IPS DF 6.9 (cell line): ENCODE measurements at regions not wholly inside any gene's neighbourhood (a gene's known extent, or its start where the extent isn't known, plus 50 kb on each side); places are given as distances from the start of the nearest gene placed in this dataset.
A peak's percentile ranks its signal among the peaks of the same experiment; 100 is the strongest.
"Not testable (repeated sequence)": the region's sequence is repeated elsewhere in the genome, so short reads cannot be mapped to it uniquely, and the experiment has no call there.

Experiments
- DNase-seq: peaks from one replicate; pipeline ENCODE4 v3.0.0-alpha.2; 2013; ENCODE audit warnings: low read depth, low spot score
- H3K27ac ChIP-seq: one replicate; pipeline ENCODE4 v1.5.1; 2013; ENCODE audit warnings: low read length, control low read depth
- H3K27me3 ChIP-seq: 2 replicates; pipeline ENCODE4 v1.6.1; 2013; ENCODE audit warnings: mild to moderate bottlenecking, low read length; ENCODE audit not compliant: control insufficient read depth, insufficient read depth
- H3K36me3 ChIP-seq: 2 replicates; pipeline ENCODE4 v1.6.1; 2013; ENCODE audit warnings: low read length; ENCODE audit not compliant: control insufficient read depth, insufficient read depth
- H3K4me1 ChIP-seq: 2 replicates; pipeline ENCODE4 v1.6.1; 2013; ENCODE audit warnings: low read length; ENCODE audit not compliant: control insufficient read depth, insufficient read depth
- H3K4me3 ChIP-seq: 2 replicates; pipeline ENCODE4 v1.5.1; 2013; ENCODE audit warnings: mild to moderate bottlenecking, low read length
- H3K9me3 ChIP-seq: 2 replicates; pipeline ENCODE4 v1.6.1; 2013; ENCODE audit warnings: low read length, inconsistent platforms; ENCODE audit not compliant: control insufficient read depth, insufficient read depth
- WGBS: extraction: QIAGEN DNeasy Blood & Tissue Kit; methylation state at CpG from one replicate; pipeline ENCODE4 v1.1.7; 2013; ENCODE audit warnings: mixed read lengths, missing lambda C conversion rate; ENCODE audit not compliant: insufficient read length, insufficient coverage; 5-methylcytosine and 5-hydroxymethylcytosine counted together

GRCh38 chr5:1997640-1998347, 115.1 kb upstream of the IRX4 start:
- no peak for DNase-seq
- Histone ChIP-seq H3K4me1 (no peaks in the 10 kb centered on the region), H3K4me3 (no peak overlapping the region), H3K27ac (no peak overlapping the region), H3K9me3 (no peaks in the 10 kb centered on the region), H3K36me3 (no peaks in the 10 kb centered on the region), H3K27me3 (no peaks in the 10 kb centered on the region)
- no CpG with 5 or more reads among the region's 6 CpGs for WGBS

- Histone ChIP-seq H3K4me3 (no peak overlapping the region), H3K36me3 (no peaks in the 10 kb centered on the region), H3K4me1 (no peaks in the 10 kb centered on the region), H3K9me3 (no peaks in the 10 kb centered on the region), H3K27ac (no peak overlapping the region), H3K27me3 (no peaks in the 10 kb centered on the region)
- WGBS = no CpG with 5 or more reads among the region's 5 CpGs
- no peak for DNase-seq
Observed at GRCh38 chr5:1995491-1995890, 112.8 kb upstream of the IRX4 start.

GRCh38 chr5:1987471-1987870, 104.7 kb upstream of the IRX4 start:
- Histone ChIP-seq H3K9me3 (no peaks in the 10 kb centered on the region), H3K36me3 (no peaks in the 10 kb centered on the region), H3K27me3 (no peaks in the 10 kb centered on the region; the same call in 1 of the 2 replicates), H3K27ac (no peak overlapping the region), H3K4me3 (no peak overlapping the region), H3K4me1 (no peaks in the 10 kb centered on the region)
- WGBS = no CpG with 5 or more reads among the region's 5 CpGs
- no peak for DNase-seq

GRCh38 chr5:1985781-1986180, 103.1 kb upstream of the IRX4 start:
- Histone ChIP-seq H3K27ac (no peak overlapping the region), H3K4me1 (no peaks in the 10 kb centered on the region), H3K27me3 (no peaks in the 10 kb centered on the region; the same call in 1 of the 2 replicates), H3K36me3 (no peaks in the 10 kb centered on the region), H3K4me3 (no peak overlapping the region), H3K9me3 (no peaks in the 10 kb centered on the region)
- no peak for DNase-seq
- WGBS = no CpG with 5 or more reads among the region's 9 CpGs

GRCh38 chr5:1983919-1984695, 101.4 kb upstream of the IRX4 start:
- Histone ChIP-seq H3K4me3 (no peak overlapping the region), H3K36me3 (no peaks in the 10 kb centered on the region), H3K9me3 (no peaks in the 10 kb centered on the region), H3K27me3 (no peaks in the 10 kb centered on the region; the same call in 1 of the 2 replicates), H3K27ac (no peak overlapping the region), H3K4me1 (no peaks in the 10 kb centered on the region)
- DNase-seq = peak; percentile 29
- no CpG with 5 or more reads among the region's 11 CpGs for WGBS

- H3K4me3 ChIP-seq = no peak overlapping the region
- no peaks in the 10 kb centered on the region for H3K4me1 ChIP-seq
- DNase-seq = no peak
- H3K27ac ChIP-seq = no peak overlapping the region
- no peaks in the 10 kb centered on the region for H3K36me3 ChIP-seq
- H3K9me3 ChIP-seq = no peaks in the 10 kb centered on the region
- no peaks in the 10 kb centered on the region; the same call in 1 of the 2 replicates for H3K27me3 ChIP-seq
- WGBS = no CpG with 5 or more reads among the region's 18 CpGs
Observed at GRCh38 chr5:1983401-1983800, 100.7 kb upstream of the IRX4 start.

GRCh38 chr5:1982561-1982960, 99.8 kb upstream of the IRX4 start:
- DNase-seq, H3K4me3 ChIP-seq, H3K4me1 ChIP-seq, H3K27ac ChIP-seq, H3K27me3 ChIP-seq, H3K36me3 ChIP-seq, H3K9me3 ChIP-seq: not testable (repeated sequence)
- no CpG with 5 or more reads among the region's 8 CpGs for whole genome bisulfite sequencing

- WGBS = no CpG with 5 or more reads among the region's 12 CpGs
- no peaks in the 10 kb centered on the region for H3K27me3 ChIP-seq
- no peak overlapping the region for H3K27ac ChIP-seq
- H3K9me3 ChIP-seq = no peaks in the 10 kb centered on the region
- no peak overlapping the region for H3K4me3 ChIP-seq
- no peaks in the 10 kb centered on the region for H3K36me3 ChIP-seq
- 0 out of 2 replicates have a peak, but pooled peaks cover 2% of the 10 kb centered on the region for H3K4me1 ChIP-seq
- no peak for DNase-seq
Observed at GRCh38 chr5:1975898-1976765, 93.4 kb upstream of the IRX4 start.

GRCh38 chr5:1975406-1975715, 92.6 kb upstream of the IRX4 start:
- Histone ChIP-seq H3K27ac (no peak overlapping the region), H3K36me3 (no peaks in the 10 kb centered on the region), H3K4me1 (0 out of 2 replicates have a peak, but pooled peaks cover 2% of the 10 kb centered on the region), H3K4me3 (no peak overlapping the region), H3K9me3 (no peaks in the 10 kb centered on the region), H3K27me3 (no peaks in the 10 kb centered on the region)
- no peak for DNase-seq
- no CpG with 5 or more reads among the region's 7 CpGs for WGBS
